Lower leg skin (tissue), 4 donors: ENCODE measurements at regions not wholly inside any gene's neighbourhood (a gene's known extent, or its start where the extent isn't known, plus 50 kb on each side); places are given as distances from the start of the nearest gene placed in this dataset.
A peak's percentile ranks its signal among the peaks of the same experiment; 100 is the strongest.

Experiments used
- DNase-seq, 2 donors: peaks; one replicate each; pipeline ENCODE4 v3.0.0-alpha.2; 2019; ENCODE audit warnings: low spot score in 2 of 2
- H3K4me3 ChIP-seq: fragments of 200-600 bp; sonication (generic); 2 replicates; pipeline ENCODE4 v1.5.1; 2017; ENCODE audit warnings: mild to moderate bottlenecking, low read depth; ENCODE audit not compliant: poor library complexity, severe bottlenecking
- CTCF ChIP-seq, 3 donors: fragments of 450-650 bp; IDR thresholded peaks; one replicate each; pipeline ENCODE4 v1.5.1; 2016; ENCODE audit warnings: antibody characterized with exemption in 3 of 3, mild to moderate bottlenecking in 3 of 3, moderate library complexity in 2 of 3
- POLR2A ChIP-seq, 2 donors: fragments of 450-650 bp; IDR thresholded peaks; one replicate each; pipeline ENCODE4 v1.6.1; 2016 to 2017; ENCODE audit warnings: antibody characterized with exemption in 2 of 2, mild to moderate bottlenecking in 1 of 2, moderate library complexity in 1 of 2
- WGBS, 2 donors: methylation state at CpG; one replicate each; pipeline ENCODE4 v1.1.5; 2018; 5-methylcytosine and 5-hydroxymethylcytosine counted together
- intact Hi-C: fragments of 100-400 bp; cut with DNase I; formaldehyde crosslinking; loops from one replicate; pipeline ENCODE4 v1.15.0; 2023; ENCODE audit warnings: low total_unique reads

- H3K4me3 ChIP-seq = no peak overlapping the region
- no peak for DNase-seq
- no peak for TF ChIP-seq POLR2A (IDR thresholded peaks at IDR 0.05)
- TF ChIP-seq CTCF (IDR thresholded peaks at IDR 0.05) = no peak
- intact Hi-C loops = loop anchor here (5.0 kb wide), 1 partner anchor 380 kb away; no protein-coding TSS in a partner anchor
- 33 to 42% methylated on average over 2 of the region's 2 CpGs for WGBS, 2 donors
These were observed 138.9 kb upstream of the RAI14 start for GRCh38 chr5:34517249-34517648.

GRCh38 chr5:34519489-34520220 lies 136.5 kb upstream of the RAI14 start:
- no peak for DNase-seq
- intact Hi-C loops = loop anchor here (5.0 kb wide), 1 partner anchor 378 kb away; no protein-coding TSS in a partner anchor
- no peak overlapping the region for H3K4me3 ChIP-seq
- WGBS, 2 donors = 28 to 32% methylated on average over 3 of the region's 3 CpGs
- no peak for TF ChIP-seq POLR2A (IDR thresholded peaks at IDR 0.05)
- no peak for TF ChIP-seq CTCF (IDR thresholded peaks at IDR 0.05)

DNA sequence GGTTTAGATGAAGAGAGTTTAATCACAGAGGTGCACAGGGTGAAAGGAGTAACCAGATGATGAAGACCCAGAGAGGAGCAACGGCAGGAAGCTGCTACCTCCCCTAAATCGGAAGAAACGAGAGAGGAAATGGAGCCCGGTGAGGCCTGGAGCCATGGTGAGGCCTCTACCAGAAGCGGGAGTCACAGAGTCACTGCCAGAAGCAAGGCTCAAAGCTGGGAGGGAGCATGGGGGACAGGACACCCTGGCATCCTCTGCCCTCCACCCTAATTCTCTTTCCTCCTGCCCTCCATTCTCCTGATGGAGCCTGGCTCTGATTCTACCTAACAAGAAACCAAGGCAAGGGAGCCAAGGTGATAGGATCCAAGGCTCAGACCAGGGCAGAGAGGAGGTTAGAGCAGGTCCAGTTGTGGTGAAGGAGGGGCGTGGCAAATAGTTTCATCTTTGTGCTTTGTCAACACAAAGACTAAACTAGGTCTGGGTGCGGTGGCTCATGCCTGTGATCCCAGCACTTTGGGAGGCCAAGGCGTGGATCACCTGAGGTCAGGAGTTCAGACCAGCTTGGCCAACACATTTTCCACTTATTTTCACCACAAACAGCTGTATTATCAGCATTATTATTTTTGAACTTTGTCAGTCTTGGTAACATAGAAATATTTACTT lies 134.4 kb upstream of the RAI14 start:
- H3K4me3 ChIP-seq = no peak overlapping the region
- TF ChIP-seq CTCF (IDR thresholded peaks at IDR 0.05) (no peak), POLR2A (IDR thresholded peaks at IDR 0.05) (no peak)
- WGBS, 2 donors = 75 to 79% methylated on average over 8 of the region's 8 CpGs
- DNase-seq = no peak
- intact Hi-C loops = no loop called here

- WGBS, 2 donors = 39 to 40% methylated on average over 11 of the region's 11 CpGs
- intact Hi-C loops = no loop called here
- TF ChIP-seq CTCF (IDR thresholded peaks at IDR 0.05) = no peak
- TF ChIP-seq POLR2A (IDR thresholded peaks at IDR 0.05) = no peak
- H3K4me3 ChIP-seq = no peak overlapping the region
- DNase-seq = peak in 1 of 2 donors; percentile 63
These were observed 133.3 kb upstream of the RAI14 start for GRCh38 chr5:34522599-34523386.

DNA sequence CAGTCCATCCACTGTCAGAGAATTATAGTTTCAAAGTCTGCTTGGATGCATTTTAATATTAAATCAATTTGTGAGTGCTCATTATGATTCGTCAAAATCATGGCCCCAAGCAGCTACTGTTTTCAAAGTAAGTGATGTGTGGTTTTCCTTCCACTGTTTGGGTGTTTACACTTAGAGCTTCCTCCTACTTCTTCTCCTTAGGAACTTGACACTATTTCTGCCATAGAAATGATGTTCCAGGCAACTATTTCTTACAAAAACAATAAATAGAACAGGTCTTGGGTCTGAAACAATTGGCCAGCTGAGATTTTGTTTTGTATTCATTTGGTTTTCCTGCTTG lies 132.8 kb upstream of the RAI14 start:
- DNase-seq = no peak
- H3K4me3 ChIP-seq = no peak overlapping the region
- 4% methylated on average over 1 of the region's 1 CpG for WGBS, 2 donors
- intact Hi-C loops = no loop called here
- TF ChIP-seq POLR2A (IDR thresholded peaks at IDR 0.05) = no peak
- no peak for TF ChIP-seq CTCF (IDR thresholded peaks at IDR 0.05)
